Stomach (tissue), 8 donors: ENCODE measurements at regions not wholly inside any gene's neighbourhood (a gene's known extent, or its start where the extent isn't known, plus 50 kb on each side); places are given as distances from the start of the nearest gene placed in this dataset.

ENCODE experiments used
- DNase-seq, 2 donors: peaks; one replicate each; pipeline versions ENCODE4 v3.0.0 to v3.0.0-alpha.2; 2013 to 2019
- H3K27ac ChIP-seq, 5 donors: fragments of 200-600 bp in 4 of 5; sonication (generic) in 4 of 5; one replicate each; pipeline ENCODE4 v1.5.1; 2013 to 2019; ENCODE audit warnings: mild to moderate bottlenecking in 1 of 5, moderate library complexity in 1 of 5
- H3K27me3 ChIP-seq, 3 donors: fragments of 200-600 bp; sonication (generic); one replicate each; pipeline ENCODE4 v1.5.1; 2017 to 2019; ENCODE audit warnings: mixed run types in 1 of 3
- H3K36me3 ChIP-seq, 4 donors: fragments of 200-600 bp; sonication (generic); 1 replicate in 3 of 4; 2 replicates in 1 of 4; pipeline ENCODE4 v1.5.1; 2016 to 2019
- H3K4me1 ChIP-seq, 4 donors: fragments of 200-600 bp; sonication (generic); one replicate each; pipeline ENCODE4 v1.5.1; 2016 to 2019
- H3K4me3 ChIP-seq, 4 donors: fragments of 200-600 bp; sonication (generic) in 3 of 4; one replicate each; pipeline ENCODE4 v1.5.1; 2016 to 2019; ENCODE audit warnings: mild to moderate bottlenecking in 1 of 4
- H3K9me3 ChIP-seq, 4 donors: fragments of 200-600 bp; sonication (generic); one replicate each; pipeline ENCODE4 v1.5.1; 2016 to 2019
- EP300 ChIP-seq: sonication (generic); formaldehyde crosslinking; IDR thresholded peaks from one replicate; pipeline ENCODE4 v1.6.1; 2017; ENCODE audit warnings: antibody characterized with exemption
- POLR2A ChIP-seq, 4 donors: fragments of 450-650 bp; IDR thresholded peaks; one replicate each; pipeline ENCODE4 v1.6.1; 2016; ENCODE audit warnings: antibody characterized with exemption in 4 of 4, control low read depth in 2 of 4, mild to moderate bottlenecking in 1 of 4, moderate library complexity in 1 of 4
- POLR2AphosphoS5 ChIP-seq, 3 donors: sonication (generic); formaldehyde crosslinking; IDR thresholded peaks; one replicate each; pipeline ENCODE4 v1.6.1; 2016; ENCODE audit warnings: antibody characterized with exemption in 3 of 3
- WGBS, 5 donors: extraction: QIAGEN DNeasy Blood & Tissue Kit in 3 of 5; methylation state at CpG; one replicate each; pipeline versions ENCODE4 v1.1.5 to v1.1.7; 2013 to 2018; 5-methylcytosine and 5-hydroxymethylcytosine counted together
- intact Hi-C: fragments of 100-400 bp; cut with DNase I; formaldehyde crosslinking; loops from one replicate; pipeline ENCODE4 v1.15.1; 2023; ENCODE audit warnings: low total_unique reads
- TF ChIP-seq, protein P1 (sequence below), 7 experiments: fragments of 450-650 bp in 4 of 7; fragments of 200-600 bp in 3 of 7; sonication (generic) in 3 of 7; IDR thresholded peaks; one replicate each; pipeline ENCODE4 v1.5.1; 2016 to 2019; ENCODE audit warnings: antibody characterized with exemption in 7 of 7, control low read depth in 2 of 7, mild to moderate bottlenecking in 1 of 7
- donor health status: healthy with polysubstance abuse.
- donor health status: Bipolar disorder and iron deficiency.
- donor health status: healthy.

DNA sequence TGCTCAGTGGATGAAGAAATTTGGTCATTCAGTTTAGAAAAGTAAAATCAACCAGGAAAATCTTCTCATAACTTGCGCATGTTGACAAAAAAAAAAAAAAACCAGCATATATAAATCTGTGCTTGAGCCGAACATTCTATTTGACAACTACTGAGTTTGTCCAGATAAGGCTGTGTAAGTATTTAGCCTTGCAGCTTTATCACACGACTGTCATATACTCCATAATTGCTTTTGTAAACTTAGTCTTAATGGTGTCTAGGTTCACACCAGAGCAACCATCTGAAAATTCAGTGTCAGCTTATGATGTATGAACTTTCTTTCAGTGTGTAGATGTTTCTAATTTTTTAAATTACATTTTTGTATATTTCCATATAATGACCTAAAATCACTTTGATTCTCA lies 1173.8 kb upstream of the TMPRSS15 start:
- intact Hi-C loops = no loop called here
- WGBS, 5 donors = 21 to 49% (median 34%) methylated on average over 3 of the region's 3 CpGs
- no peak for TF ChIP-seq POLR2AphosphoS5 (IDR thresholded peaks at IDR 0.05)
- TF ChIP-seq POLR2A (IDR thresholded peaks at IDR 0.05) = no peak
- no peak for TF ChIP-seq EP300
- TF ChIP-seq, protein P1, sequence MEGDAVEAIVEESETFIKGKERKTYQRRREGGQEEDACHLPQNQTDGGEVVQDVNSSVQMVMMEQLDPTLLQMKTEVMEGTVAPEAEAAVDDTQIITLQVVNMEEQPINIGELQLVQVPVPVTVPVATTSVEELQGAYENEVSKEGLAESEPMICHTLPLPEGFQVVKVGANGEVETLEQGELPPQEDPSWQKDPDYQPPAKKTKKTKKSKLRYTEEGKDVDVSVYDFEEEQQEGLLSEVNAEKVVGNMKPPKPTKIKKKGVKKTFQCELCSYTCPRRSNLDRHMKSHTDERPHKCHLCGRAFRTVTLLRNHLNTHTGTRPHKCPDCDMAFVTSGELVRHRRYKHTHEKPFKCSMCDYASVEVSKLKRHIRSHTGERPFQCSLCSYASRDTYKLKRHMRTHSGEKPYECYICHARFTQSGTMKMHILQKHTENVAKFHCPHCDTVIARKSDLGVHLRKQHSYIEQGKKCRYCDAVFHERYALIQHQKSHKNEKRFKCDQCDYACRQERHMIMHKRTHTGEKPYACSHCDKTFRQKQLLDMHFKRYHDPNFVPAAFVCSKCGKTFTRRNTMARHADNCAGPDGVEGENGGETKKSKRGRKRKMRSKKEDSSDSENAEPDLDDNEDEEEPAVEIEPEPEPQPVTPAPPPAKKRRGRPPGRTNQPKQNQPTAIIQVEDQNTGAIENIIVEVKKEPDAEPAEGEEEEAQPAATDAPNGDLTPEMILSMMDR (IDR thresholded peaks at IDR 0.05) = no peak
- Histone ChIP-seq H3K9me3 (no peaks in the 10 kb centered on the region), H3K36me3 (no peaks in the 10 kb centered on the region), H3K4me1 (no peaks in the 10 kb centered on the region), H3K27ac (no peak overlapping the region), H3K27me3 (no peaks in the 10 kb centered on the region), H3K4me3 (no peak overlapping the region)
- peak in 1 of 2 donors; percentile 12 for DNase-seq

DNA sequence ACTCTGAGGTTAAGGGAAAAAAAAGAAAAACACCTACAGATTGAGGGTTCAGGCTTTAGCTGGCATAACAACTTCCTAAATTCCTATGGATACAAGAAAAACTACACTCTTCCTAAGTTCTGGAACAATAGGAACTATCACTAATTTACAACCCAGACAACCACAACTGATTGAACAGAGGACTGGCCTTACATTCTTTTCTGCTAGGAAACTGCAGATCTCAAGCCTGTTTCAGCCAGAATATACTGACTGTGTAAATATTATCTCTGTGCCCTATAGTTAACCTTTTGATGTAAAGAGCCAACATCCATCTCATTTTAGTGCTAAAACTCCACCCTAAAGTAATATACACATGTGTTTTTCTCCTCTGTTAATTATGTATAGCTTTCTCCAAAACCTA lies 1186.5 kb upstream of the TMPRSS15 start:
- Histone ChIP-seq H3K4me3 (no peak overlapping the region), H3K36me3 (no peaks in the 10 kb centered on the region), H3K9me3 (no peaks in the 10 kb centered on the region), H3K27me3 (no peaks in the 10 kb centered on the region), H3K4me1 (no peaks in the 10 kb centered on the region), H3K27ac (no peak overlapping the region)
- DNase-seq = peak in 1 of 2 donors; percentile 19
- no peak for TF ChIP-seq EP300
- TF ChIP-seq, protein P1 (IDR thresholded peaks at IDR 0.05) = no peak
- no peak for TF ChIP-seq POLR2AphosphoS5 (IDR thresholded peaks at IDR 0.05)
- no peak for TF ChIP-seq POLR2A (IDR thresholded peaks at IDR 0.05)
- intact Hi-C loops = no loop called here

DNA sequence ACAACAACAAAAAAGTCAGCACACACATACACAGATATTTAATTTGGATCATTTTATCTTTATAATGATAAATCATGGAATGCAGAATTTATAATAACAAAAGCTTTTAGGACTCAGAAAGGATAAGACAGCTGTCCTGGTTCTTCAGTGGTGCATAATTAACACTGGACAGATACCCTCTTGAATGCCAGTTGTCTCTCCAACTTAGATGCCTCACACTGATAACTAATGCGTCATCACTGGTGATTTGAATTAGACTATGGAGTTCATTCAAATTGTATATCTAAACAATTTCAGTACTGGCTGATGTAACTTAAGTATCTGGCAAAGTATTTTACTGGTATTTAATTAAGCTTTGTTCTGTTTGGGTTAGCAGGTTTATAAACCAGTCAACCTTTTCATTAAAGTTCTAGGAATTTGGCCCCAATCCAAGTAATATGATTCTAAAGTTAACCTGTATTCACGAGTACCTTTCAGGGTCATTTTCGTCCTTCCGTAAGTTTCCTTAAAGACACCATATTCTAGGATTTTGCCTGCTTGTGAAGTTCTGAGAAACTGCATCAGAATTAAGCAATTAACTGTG lies 1199.5 kb upstream of the TMPRSS15 start:
- DNase-seq = no peak
- H3K9me3 ChIP-seq = no peaks in the 10 kb centered on the region

GRCh38 chr21:19608101-19608621 lies 1204.6 kb upstream of the TMPRSS15 start:
- H3K27ac ChIP-seq = no peak overlapping the region
- DNase-seq = peak in 1 of 2 donors; percentile 63
- H3K36me3 ChIP-seq = no peaks in the 10 kb centered on the region
- no peaks in the 10 kb centered on the region for H3K4me1 ChIP-seq
- WGBS, 5 donors = 8 to 15% (median 11%) methylated on average over 4 of the region's 4 CpGs
- TF ChIP-seq EP300 = no peak
- TF ChIP-seq, protein P1 (IDR thresholded peaks at IDR 0.05) = no peak
- TF ChIP-seq POLR2AphosphoS5 (IDR thresholded peaks at IDR 0.05) = no peak
- no peak for TF ChIP-seq POLR2A (IDR thresholded peaks at IDR 0.05)
- H3K9me3 ChIP-seq = no peaks in the 10 kb centered on the region
- H3K4me3 ChIP-seq = no peak overlapping the region
- no peaks in the 10 kb centered on the region for H3K27me3 ChIP-seq
- intact Hi-C loops = no loop called here

More for the DNA sequence above, 1199.5 kb upstream of the TMPRSS15 start:
- WGBS, 5 donors = 76 to 85% (median 83%) methylated on average over 4 of the region's 4 CpGs
- intact Hi-C loops = no loop called here
- Histone ChIP-seq H3K36me3 (no peaks in the 10 kb centered on the region), H3K27ac (no peak overlapping the region), H3K4me1 (no peaks in the 10 kb centered on the region), H3K4me3 (no peak overlapping the region), H3K27me3 (no peaks in the 10 kb centered on the region)
- TF ChIP-seq EP300 (no peak), POLR2AphosphoS5 (IDR thresholded peaks at IDR 0.05) (no peak), POLR2A (IDR thresholded peaks at IDR 0.05) (no peak)
- TF ChIP-seq, protein P1 (IDR thresholded peaks at IDR 0.05) = no peak
